OCI-LY1 (cell line): ENCODE measurements at regions not wholly inside any gene's neighbourhood (a gene's known extent, or its start where the extent isn't known, plus 50 kb on each side); places are given as distances from the start of the nearest gene placed in this dataset.

Experiments used
- H2AFZ ChIP-seq: fragments of 200-600 bp; sonication (generic), shearing (Covaris generic); 2 replicates; pipeline ENCODE4 v1.6.0; 2014; ENCODE audit warnings: antibody characterized with exemption, mild to moderate bottlenecking, low read length
- H3F3A ChIP-seq: fragments of 200-600 bp; sonication (generic), shearing (Covaris generic); 2 replicates; pipeline ENCODE4 v1.6.0; 2014; ENCODE audit warnings: mild to moderate bottlenecking, antibody characterized with exemption, low read length, moderate library complexity; ENCODE audit not compliant: insufficient read depth
- H3K27ac ChIP-seq: fragments of 200-600 bp; sonication (generic); 2 replicates; pipeline ENCODE4 v1.5.1; 2014; ENCODE audit warnings: low read length, mixed run types, mild to moderate bottlenecking, low read depth; ENCODE audit not compliant: poor library complexity, severe bottlenecking
- H3K27me3 ChIP-seq: fragments of 200-600 bp; sonication (generic); 2 replicates; pipeline ENCODE4 v1.6.0; 2014; ENCODE audit warnings: antibody characterized with exemption, mild to moderate bottlenecking, low read length, moderate library complexity; ENCODE audit not compliant: insufficient read depth
- H3K36me3 ChIP-seq: fragments of 200-600 bp; sonication (generic); 2 replicates; pipeline ENCODE4 v1.6.1; 2014; ENCODE audit warnings: mild to moderate bottlenecking, antibody characterized with exemption, low read length, moderate library complexity, mixed read lengths; ENCODE audit not compliant: insufficient read depth
- H3K4me1 ChIP-seq: fragments of 200-600 bp; sonication (generic); 2 replicates; pipeline ENCODE4 v1.5.1; 2014; ENCODE audit warnings: mild to moderate bottlenecking, low read length, moderate library complexity; ENCODE audit not compliant: insufficient read depth, severe bottlenecking
- H3K4me2 ChIP-seq: fragments of 200-600 bp; sonication (generic), shearing (Covaris generic); 2 replicates; pipeline ENCODE4 v1.6.1; 2014; ENCODE audit warnings: low read length
- H3K4me3 ChIP-seq: fragments of 200-600 bp; sonication (generic); 2 replicates; pipeline ENCODE4 v1.5.1; 2014; ENCODE audit warnings: low read length, low read depth, mild to moderate bottlenecking, mixed read lengths; ENCODE audit not compliant: poor library complexity, severe bottlenecking
- H3K79me2 ChIP-seq: fragments of 200-600 bp; shearing (Covaris generic); 2 replicates; pipeline ENCODE4 v1.6.1; 2016; ENCODE audit warnings: mixed run types, low read length, mixed read lengths; ENCODE audit not compliant: insufficient read depth
- H3K9ac ChIP-seq: fragments of 200-600 bp; sonication (generic), shearing (Covaris generic); 2 replicates; pipeline ENCODE4 v1.6.1; 2014; ENCODE audit warnings: mild to moderate bottlenecking, low read length, mixed read lengths
- H3K9me2 ChIP-seq: fragments of 200-600 bp; sonication (generic), shearing (Covaris generic); 2 replicates; pipeline ENCODE4 v1.6.1; 2014; ENCODE audit warnings: low read depth, mild to moderate bottlenecking, low read length, mixed read lengths
- H3K9me3 ChIP-seq: fragments of 200-600 bp; shearing (Covaris generic); 2 replicates; pipeline ENCODE4 v1.6.1; 2014; ENCODE audit warnings: low read length, mixed read lengths
- H4K20me1 ChIP-seq: fragments of 200-600 bp; sonication (generic), shearing (Covaris generic); 2 replicates; pipeline ENCODE4 v1.6.0; 2016; ENCODE audit warnings: mild to moderate bottlenecking, low read length; ENCODE audit not compliant: insufficient read depth
- CTCF ChIP-seq: fragments of 200-600 bp; sonication (generic), shearing (Covaris generic); IDR thresholded peaks from 2 replicates; pipeline ENCODE4 v1.5.1; 2017; ENCODE audit warnings: mild to moderate bottlenecking, antibody characterized with exemption, low read length, moderate library complexity, mixed read lengths
- EZH2 ChIP-seq: fragments of 200-600 bp; sonication (generic), shearing (Covaris generic); IDR thresholded peaks from 2 replicates; pipeline ENCODE4 v1.8.0; 2017; ENCODE audit warnings: borderline replicate concordance, mixed run types, mild to moderate bottlenecking, antibody characterized with exemption, low read length, moderate library complexity, mixed read lengths

GRCh38 chr6:14187406-14187805 is 69.8 kb downstream of the CD83 start:
- Histone ChIP-seq H3K9me2 (no peaks in the 10 kb centered on the region), H2AFZ (no peak overlapping the region), H3K9me3 (no peaks in the 10 kb centered on the region), H3K27me3 (no peaks in the 10 kb centered on the region), H3K79me2 (no peaks in the 10 kb centered on the region), H3K4me1 (no peaks in the 10 kb centered on the region), H3K4me2 (no peak overlapping the region), H3F3A (no peaks in the 10 kb centered on the region), H3K27ac (no peak overlapping the region), H3K9ac (no peak overlapping the region), H4K20me1 (no peaks in the 10 kb centered on the region), H3K4me3 (no peak overlapping the region), H3K36me3 (no peaks in the 10 kb centered on the region)
- no peak for TF ChIP-seq CTCF
- no peak for TF ChIP-seq EZH2

GRCh38 chr6:14189074-14189473 is 71.5 kb downstream of the CD83 start:
- Histone ChIP-seq H3K9me2 (no peaks in the 10 kb centered on the region), H3K27ac (no peak overlapping the region), H3K79me2 (no peaks in the 10 kb centered on the region), H3K4me2 (no peak overlapping the region), H2AFZ (no peak overlapping the region), H4K20me1 (no peaks in the 10 kb centered on the region), H3K4me1 (no peaks in the 10 kb centered on the region), H3K9me3 (no peaks in the 10 kb centered on the region), H3K27me3 (no peaks in the 10 kb centered on the region), H3F3A (no peaks in the 10 kb centered on the region), H3K9ac (no peak overlapping the region), H3K4me3 (no peak overlapping the region), H3K36me3 (no peaks in the 10 kb centered on the region)
- TF ChIP-seq CTCF (no peak), EZH2 (no peak)

GRCh38 chr6:14190191-14190928 is 72.8 kb downstream of the CD83 start:
- no peak overlapping the region for H3K4me3 ChIP-seq
- H3F3A ChIP-seq = no peaks in the 10 kb centered on the region
- H3K9me3 ChIP-seq = no peaks in the 10 kb centered on the region
- H4K20me1 ChIP-seq = no peaks in the 10 kb centered on the region
- TF ChIP-seq EZH2 (no peak), CTCF (no peak)
- no peaks in the 10 kb centered on the region for H3K4me1 ChIP-seq
- H3K27ac ChIP-seq = no peak overlapping the region
- no peaks in the 10 kb centered on the region for H3K79me2 ChIP-seq
- no peaks in the 10 kb centered on the region for H3K36me3 ChIP-seq
- H3K27me3 ChIP-seq = no peaks in the 10 kb centered on the region
- no peaks in the 10 kb centered on the region for H3K9me2 ChIP-seq
- H2AFZ ChIP-seq = no peak overlapping the region
- no peak overlapping the region for H3K4me2 ChIP-seq
- no peak overlapping the region for H3K9ac ChIP-seq
